Endothelial cell of umbilical vein (primary cell): ENCODE measurements at regions not wholly inside any gene's neighbourhood (a gene's known extent, or its start where the extent isn't known, plus 50 kb on each side); places are given as distances from the start of the nearest gene placed in this dataset.

ENCODE experiments used
- CTCF ChIP-seq, 2 donors: IDR thresholded peaks; 1 replicate in 1 of 2; 2 replicates in 1 of 2; pipeline ENCODE4 v1.5.1; 2011; ENCODE audit warnings: low read length in 2 of 2, mild to moderate bottlenecking in 2 of 2, moderate library complexity in 2 of 2, control low read depth in 1 of 2, inconsistent platforms in 1 of 2, low read depth in 1 of 2; ENCODE audit not compliant: insufficient read depth in 1 of 2; ENCODE audit errors: extremely low read depth in 1 of 2
- EZH2 ChIP-seq: IDR thresholded peaks from 2 replicates; pipeline ENCODE4 v1.6.1; 2012; ENCODE audit warnings: borderline replicate concordance, low read depth, mild to moderate bottlenecking, moderate library complexity, low read length, inconsistent platforms; ENCODE audit not compliant: severe bottlenecking
- POLR2AphosphoS5 ChIP-seq: IDR thresholded peaks from 2 replicates; pipeline ENCODE4 v1.6.1; 2012; ENCODE audit warnings: low read depth, mild to moderate bottlenecking, control low read depth, low read length, moderate library complexity; ENCODE audit not compliant: insufficient read depth

GRCh38 chr16:65815707-65816106, 550.8 kb upstream of the CDH5 start:
- TF ChIP-seq CTCF (IDR thresholded peaks at IDR 0.05; ENCODE audit: extremely low read depth in 1 of 2, insufficient read depth in 1 of 2, low read depth in 1 of 2, low read length in 2 of 2) (no peak), POLR2AphosphoS5 (no peak), EZH2 (no peak)
